Embryonic facial prominence (tissue), 1 donor: ENCODE measurements at regions not wholly inside any gene's neighbourhood (a gene's known extent, or its start where the extent isn't known, plus 50 kb on each side); places are given as distances from the start of the nearest gene placed in this dataset.

ENCODE experiments used
- DNase-seq: peaks from one replicate; pipeline ENCODE4 v3.0.0-alpha.2; 2016; ENCODE audit errors: extremely low spot score

DNA sequence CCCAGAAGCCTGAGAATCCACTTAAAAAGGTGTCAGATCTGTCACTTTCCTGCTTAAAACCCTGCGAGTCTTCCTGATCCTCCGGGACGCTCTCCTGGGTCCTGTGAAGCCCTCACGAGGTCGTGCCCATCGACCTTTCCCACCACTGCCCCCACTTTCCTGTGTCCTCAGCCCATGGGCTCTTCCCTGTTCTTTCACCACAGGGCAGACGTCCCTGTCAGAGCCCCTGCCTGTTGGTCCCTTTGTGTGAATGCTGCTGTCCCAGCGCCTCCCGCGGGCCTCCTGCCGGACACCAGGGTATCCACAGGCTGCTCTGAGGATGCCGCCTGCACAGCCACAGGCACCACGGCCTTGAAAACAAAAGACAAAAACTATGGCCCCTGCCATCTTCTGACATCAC is 125.6 kb downstream of the TMEM18 start:
- no peak for DNase-seq

DNA sequence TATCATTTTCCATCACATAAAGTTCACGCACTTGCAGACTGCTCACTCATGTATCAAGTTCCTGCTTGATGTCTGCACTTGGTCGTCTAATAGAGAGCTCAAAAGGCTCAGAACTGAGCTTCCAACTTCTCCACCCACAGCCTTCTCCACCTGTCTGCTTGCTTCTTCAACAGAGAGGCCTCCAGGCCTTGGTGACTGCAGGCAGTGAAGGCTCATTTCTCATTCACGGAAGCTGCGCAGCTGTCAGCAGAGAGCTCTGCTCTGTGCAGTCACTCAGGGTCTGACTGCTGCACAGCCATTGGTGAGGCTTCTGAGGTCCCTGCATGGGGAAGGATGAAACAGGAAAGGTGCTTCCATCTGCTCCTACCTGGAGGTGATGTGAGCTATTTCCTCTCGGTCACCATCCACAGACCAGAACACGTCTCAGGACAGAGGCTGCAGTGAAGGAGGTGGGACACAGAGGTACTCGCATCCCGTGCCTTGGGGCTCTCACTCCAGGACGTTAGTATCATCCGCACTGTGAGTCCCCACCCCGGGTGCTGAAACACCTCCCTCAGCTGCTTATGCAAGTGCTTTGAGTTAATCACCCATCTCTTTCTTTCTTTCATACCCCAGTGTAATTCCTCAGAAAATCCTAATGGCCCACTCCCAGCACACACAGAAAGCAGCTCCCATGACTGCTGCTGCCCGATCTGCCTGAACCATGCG is 126.2 kb downstream of the TMEM18 start:
- no peak for DNase-seq

DNA sequence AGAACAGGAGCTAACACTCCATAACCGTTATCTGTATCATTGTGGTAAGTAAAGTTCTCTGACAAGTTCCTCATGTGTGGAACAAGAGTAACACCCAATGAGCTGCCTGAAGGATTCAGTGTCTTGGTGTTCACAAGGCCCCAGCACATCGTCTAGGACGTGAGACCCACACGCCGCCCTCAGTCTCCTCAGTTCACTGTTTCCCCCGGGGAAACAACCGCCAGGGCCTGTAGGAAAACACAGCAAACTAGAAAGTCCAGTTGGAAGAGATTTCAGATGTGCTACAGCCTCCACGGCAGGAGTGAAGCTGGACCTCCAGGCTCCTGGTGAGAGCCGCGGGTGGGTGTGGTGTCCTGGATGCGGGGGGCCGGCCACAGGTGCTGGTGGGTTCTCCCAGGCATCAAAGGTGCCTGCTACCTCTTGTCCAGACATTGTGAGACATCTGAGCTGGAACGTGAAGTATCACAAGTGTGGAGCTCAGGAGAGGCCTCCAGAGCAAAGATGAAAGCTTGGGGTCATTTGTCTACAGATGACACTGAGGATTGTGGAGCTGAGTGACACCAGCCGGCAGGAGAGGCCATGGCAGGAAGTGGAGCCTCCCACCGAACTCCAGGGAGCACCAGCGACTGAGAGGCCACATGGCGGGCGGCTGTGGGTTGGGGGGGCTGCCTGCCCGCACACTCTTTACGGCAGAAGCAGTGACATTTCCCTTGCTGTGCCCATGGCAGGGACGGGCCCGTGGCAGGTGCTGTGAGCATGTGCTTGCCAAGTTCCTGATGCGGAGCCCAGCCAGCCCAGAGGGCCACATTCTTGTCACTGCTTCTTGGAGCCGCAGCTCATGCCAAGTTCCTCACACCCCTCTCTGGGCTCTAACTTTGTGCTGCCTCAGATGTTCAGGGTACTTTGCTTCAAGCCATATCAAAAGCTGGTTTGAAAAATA is 131.2 kb downstream of the TMEM18 start:
- DNase-seq: no peak

DNA sequence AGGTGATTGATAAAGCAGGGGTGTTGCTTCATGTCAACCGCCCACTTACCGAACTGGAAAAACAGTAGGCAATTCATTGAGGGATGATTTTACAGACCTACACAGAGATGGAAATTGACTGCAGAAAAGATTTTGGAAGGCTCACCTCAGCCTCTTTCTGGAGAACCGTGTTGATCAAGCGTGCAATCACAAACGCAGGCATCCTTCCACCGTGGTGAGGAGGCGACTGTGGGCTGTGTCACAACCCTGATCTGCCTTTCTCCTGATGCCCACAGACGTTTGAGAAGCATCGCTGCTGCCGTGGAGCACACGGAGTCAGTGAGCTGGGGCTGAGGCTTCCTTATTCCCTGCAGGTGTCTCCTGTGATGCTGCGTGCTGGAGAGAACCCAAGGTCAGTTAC is 132.0 kb downstream of the TMEM18 start:
- DNase-seq: no peak

GRCh38 chr2:538646-539045 is 138.6 kb downstream of the TMEM18 start:
- DNase-seq: no peak

- no peak for DNase-seq
Observed at GRCh38 chr2:535222-535621, 142.0 kb downstream of the TMEM18 start.

DNA sequence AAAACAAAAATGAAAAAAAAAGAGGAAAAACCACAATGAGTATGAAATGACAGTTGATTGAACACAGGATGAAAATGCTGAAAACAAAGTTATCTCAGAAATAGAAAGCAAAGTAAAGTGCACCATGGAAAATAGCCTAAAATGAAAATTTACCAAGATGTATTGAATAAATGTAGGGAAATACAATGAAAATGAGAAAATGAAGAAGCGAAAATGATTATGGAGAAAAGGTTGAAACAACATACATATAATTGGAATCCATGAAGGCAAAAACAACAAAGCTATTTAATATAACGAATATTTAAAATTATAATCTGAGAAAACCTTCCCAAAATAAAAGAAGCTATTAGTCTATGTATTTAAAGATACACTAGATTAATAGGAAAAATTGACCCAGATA is 147.4 kb downstream of the TMEM18 start:
- DNase-seq: no peak

GRCh38 chr2:529424-529823 is 147.8 kb downstream of the TMEM18 start:
- DNase-seq: no peak

GRCh38 chr2:527581-527980 is 149.6 kb downstream of the TMEM18 start:
- DNase-seq: no peak

DNA sequence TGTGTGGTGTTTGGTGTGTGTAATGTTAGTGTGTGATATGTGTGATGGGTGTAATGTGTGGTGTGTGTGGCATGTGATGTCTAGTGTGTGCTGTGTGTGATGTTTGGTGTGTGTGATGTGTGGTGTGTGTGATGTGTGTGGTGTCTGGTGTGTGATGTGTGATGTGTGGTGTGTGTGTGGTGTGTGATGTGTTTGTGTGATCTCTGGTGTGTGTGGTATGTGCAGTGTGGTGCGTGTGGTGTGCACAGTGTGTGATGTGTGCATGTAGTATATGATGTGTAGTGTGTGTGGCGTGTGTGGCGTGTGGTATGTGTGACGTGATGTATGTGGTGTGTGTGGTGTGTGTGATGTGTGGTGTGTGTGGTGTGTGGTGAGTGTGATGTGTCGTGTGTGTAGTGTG is 150.3 kb downstream of the TMEM18 start:
- DNase-seq: no peak

DNA sequence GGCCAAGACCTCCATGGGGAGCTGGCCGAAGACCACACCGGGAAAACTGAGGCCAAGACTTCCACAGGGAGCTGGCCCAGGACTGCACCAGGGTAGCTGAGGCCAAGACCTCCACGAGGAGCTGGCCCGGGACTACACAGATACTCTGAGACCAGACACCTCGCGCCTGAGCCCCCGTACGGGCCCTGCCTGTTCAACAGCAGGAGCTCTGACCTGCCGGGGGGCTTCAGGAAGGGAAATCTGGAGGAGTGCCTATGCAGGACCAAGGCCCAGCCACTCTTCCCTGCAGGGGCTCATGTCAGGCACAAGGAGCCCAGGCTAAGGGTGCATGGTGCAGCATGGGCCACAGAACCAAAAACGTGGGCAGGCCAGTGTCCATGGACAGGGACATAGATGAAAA is 151.6 kb downstream of the TMEM18 start:
- no peak for DNase-seq

DNA sequence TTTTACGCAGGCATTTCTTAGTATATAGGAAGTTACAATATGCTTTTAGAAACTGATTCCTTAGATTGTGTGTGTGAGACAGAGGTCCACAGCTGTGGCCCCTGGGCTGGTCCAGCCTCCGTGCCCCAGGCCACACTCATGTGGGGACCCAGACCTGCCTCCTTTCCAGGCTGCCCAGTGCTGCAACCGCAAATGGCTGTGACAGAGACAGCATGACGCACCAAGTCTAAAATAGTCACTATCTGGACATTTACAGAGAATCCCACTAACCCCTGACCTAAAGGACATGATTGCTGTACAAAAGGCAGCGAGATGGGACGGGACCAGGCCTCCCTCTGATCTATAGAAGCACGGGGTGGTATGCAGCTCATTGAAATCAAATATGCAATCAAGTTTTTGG is 152.2 kb downstream of the TMEM18 start:
- no peak for DNase-seq

- DNase-seq: no peak
Observed at GRCh38 chr2:524442-524841, 152.8 kb downstream of the TMEM18 start.

DNA sequence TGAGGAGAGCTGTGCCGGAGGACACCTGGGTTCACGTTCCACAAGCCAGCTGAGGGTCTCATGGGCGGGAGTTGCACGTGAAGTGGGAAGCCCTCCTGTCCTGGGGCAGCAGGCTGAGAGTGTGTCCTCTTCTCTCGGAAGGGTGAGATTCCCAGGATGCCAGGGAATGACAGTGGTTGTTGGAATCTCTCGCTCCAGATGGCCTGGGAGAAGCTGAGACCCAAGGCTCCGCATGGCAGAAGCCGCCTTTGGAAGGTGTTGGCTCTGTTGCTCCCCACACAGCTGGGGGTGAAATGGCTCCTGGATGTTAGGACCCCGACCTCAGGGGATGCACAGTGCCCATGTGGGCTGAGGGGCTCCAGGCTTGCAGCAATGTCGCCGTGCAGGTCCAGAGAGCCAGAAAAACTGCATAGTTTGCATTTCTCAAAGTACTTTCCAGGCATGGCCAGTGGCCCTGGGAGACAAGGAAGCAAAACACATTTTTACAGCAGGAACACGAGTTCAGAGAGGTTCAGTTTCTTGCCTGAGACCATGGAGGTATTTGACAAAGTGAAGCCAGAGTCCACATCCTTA is 153.4 kb downstream of the TMEM18 start:
- no peak for DNase-seq

DNA sequence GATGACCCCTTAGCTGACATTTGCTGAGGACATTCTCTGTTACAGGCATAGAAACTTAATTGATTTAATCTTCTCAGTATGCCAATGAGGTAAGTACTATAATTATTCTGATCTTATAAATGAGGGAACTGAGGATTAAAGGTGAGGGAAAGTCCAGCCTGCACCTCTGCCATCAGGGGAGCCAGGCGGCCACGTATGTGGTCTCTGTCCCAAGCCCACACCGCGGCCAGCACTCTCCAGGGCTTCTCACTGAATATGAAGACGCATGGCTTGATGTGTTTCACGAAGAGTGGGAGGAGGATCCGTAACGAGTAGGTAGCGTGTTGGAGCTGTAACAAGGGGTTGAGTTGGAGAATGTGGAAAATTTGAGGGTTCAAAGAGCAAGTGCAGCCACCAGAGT is 154.4 kb downstream of the TMEM18 start:
- DNase-seq: no peak

DNA sequence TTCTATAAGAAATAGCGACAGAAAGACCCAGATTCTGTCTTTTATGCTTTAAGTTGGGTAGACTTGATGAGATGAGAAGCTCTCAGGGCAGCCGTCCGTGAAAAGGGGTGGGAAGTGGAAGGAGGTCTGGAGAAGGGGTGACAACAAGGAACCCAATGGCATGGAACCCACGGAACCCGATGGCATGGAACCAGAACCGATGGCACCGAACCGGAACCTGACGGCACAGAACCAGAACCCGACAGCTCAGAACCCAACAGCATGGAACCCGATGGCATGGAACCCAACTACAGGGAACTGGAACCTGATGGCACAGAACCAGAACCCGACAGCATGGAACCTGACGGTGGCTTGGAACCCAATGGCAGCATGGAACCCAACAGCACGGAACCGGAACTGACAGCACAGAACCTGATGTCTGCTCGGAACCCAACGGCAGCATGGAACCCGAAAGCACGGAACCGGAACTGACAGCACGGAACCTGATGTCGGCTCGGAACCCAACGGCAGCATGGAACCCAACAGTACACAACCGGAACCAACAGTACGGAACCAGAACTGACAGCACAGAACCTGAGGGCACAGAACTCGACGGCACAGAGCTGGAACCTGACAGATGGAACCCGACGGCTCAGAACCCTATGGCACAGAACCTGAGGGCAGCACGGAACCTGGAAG is 155.2 kb downstream of the TMEM18 start:
- DNase-seq: no peak

- DNase-seq: no peak
Observed at GRCh38 chr2:520663-521340, 156.4 kb downstream of the TMEM18 start.

DNA sequence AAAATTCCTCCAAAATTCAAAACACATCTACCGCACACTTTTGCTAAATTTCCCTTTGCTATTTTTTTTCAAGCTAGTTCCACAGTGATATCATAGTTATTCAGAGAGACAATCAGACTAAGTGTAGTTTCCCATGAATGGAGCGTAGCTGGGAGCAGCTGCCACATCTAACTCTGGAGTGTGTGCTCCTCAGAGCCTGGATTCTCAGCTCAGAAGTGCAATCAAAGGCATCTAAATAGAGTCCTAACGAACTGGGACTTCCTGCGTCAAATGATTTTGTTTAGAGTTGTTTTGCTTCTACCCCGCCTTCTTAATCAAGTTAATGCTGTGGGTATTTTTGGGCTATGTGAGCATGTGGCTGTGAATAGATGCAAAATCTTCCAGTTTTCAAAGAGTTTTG is 160.3 kb downstream of the TMEM18 start:
- no peak for DNase-seq

DNA sequence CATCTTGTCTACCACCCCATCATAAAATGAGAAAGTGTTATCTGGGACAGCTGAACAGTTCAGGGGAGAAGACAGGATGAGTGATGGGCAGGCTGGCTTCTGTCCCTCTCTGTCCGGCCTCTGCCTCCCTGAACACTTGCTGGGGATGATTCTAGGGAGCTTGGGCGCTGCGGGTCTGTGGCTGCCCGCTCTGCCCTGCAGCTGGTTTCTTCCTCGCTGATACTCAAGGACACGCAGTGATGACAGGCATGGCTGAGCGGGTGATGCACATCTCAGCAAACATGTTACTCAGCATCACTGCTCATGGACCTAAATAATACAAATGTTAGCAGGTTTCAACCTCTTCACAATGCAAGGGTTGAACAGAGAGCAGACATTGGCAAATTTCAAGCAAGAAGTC is 161.1 kb downstream of the TMEM18 start:
- DNase-seq: no peak

- DNase-seq: no peak
Observed at GRCh38 chr2:515441-516127, 161.6 kb downstream of the TMEM18 start.
